Stomach (tissue), 8 donors: ENCODE measurements at regions not wholly inside any gene's neighbourhood (a gene's known extent, or its start where the extent isn't known, plus 50 kb on each side); places are given as distances from the start of the nearest gene placed in this dataset.

Experiments
- DNase-seq, 2 donors: peaks; one replicate each; pipeline versions ENCODE4 v3.0.0 to v3.0.0-alpha.2; 2013 to 2019
- H3K27ac ChIP-seq, 5 donors: fragments of 200-600 bp in 4 of 5; sonication (generic) in 4 of 5; one replicate each; pipeline ENCODE4 v1.5.1; 2013 to 2019; ENCODE audit warnings: mild to moderate bottlenecking in 1 of 5, moderate library complexity in 1 of 5
- H3K27me3 ChIP-seq, 3 donors: fragments of 200-600 bp; sonication (generic); one replicate each; pipeline ENCODE4 v1.5.1; 2017 to 2019; ENCODE audit warnings: mixed run types in 1 of 3
- H3K36me3 ChIP-seq, 4 donors: fragments of 200-600 bp; sonication (generic); 1 replicate in 3 of 4; 2 replicates in 1 of 4; pipeline ENCODE4 v1.5.1; 2016 to 2019
- H3K4me1 ChIP-seq, 4 donors: fragments of 200-600 bp; sonication (generic); one replicate each; pipeline ENCODE4 v1.5.1; 2016 to 2019
- H3K4me3 ChIP-seq, 4 donors: fragments of 200-600 bp; sonication (generic) in 3 of 4; one replicate each; pipeline ENCODE4 v1.5.1; 2016 to 2019; ENCODE audit warnings: mild to moderate bottlenecking in 1 of 4
- H3K9me3 ChIP-seq, 4 donors: fragments of 200-600 bp; sonication (generic); one replicate each; pipeline ENCODE4 v1.5.1; 2016 to 2019
- EP300 ChIP-seq: sonication (generic); formaldehyde crosslinking; IDR thresholded peaks from one replicate; pipeline ENCODE4 v1.6.1; 2017; ENCODE audit warnings: antibody characterized with exemption
- POLR2A ChIP-seq, 4 donors: fragments of 450-650 bp; IDR thresholded peaks; one replicate each; pipeline ENCODE4 v1.6.1; 2016; ENCODE audit warnings: antibody characterized with exemption in 4 of 4, control low read depth in 2 of 4, mild to moderate bottlenecking in 1 of 4, moderate library complexity in 1 of 4
- POLR2AphosphoS5 ChIP-seq, 3 donors: sonication (generic); formaldehyde crosslinking; IDR thresholded peaks; one replicate each; pipeline ENCODE4 v1.6.1; 2016; ENCODE audit warnings: antibody characterized with exemption in 3 of 3
- WGBS, 5 donors: extraction: QIAGEN DNeasy Blood & Tissue Kit in 3 of 5; methylation state at CpG; one replicate each; pipeline versions ENCODE4 v1.1.5 to v1.1.7; 2013 to 2018; 5-methylcytosine and 5-hydroxymethylcytosine counted together
- intact Hi-C: fragments of 100-400 bp; cut with DNase I; formaldehyde crosslinking; loops from one replicate; pipeline ENCODE4 v1.15.1; 2023; ENCODE audit warnings: low total_unique reads
- TF ChIP-seq, protein P1 (sequence below), 7 experiments: fragments of 450-650 bp in 4 of 7; fragments of 200-600 bp in 3 of 7; sonication (generic) in 3 of 7; IDR thresholded peaks; one replicate each; pipeline ENCODE4 v1.5.1; 2016 to 2019; ENCODE audit warnings: antibody characterized with exemption in 7 of 7, control low read depth in 2 of 7, mild to moderate bottlenecking in 1 of 7
- donor health status: healthy with polysubstance abuse.
- donor health status: Bipolar disorder and iron deficiency.
- donor health status: healthy.

DNA sequence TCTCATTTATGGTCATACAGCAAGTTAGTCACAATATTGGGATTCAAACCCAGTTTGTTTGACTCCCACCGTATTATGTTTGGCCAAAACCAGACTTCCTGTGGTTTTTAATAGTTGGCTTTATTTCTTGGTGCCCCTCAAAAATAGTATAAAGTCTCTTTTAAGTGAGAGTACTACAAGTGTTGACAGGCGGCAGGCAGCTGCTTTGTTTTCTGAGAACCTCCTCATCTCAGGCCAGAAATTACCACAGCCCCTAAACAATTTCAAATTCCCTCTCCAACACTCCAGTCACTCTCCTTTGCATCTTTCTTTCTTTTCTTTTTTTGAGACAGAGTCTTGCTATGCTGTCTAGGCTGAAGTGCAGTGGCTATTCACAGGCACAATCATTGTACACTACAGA, 121.5 kb downstream of the POLR2M start:
- intact Hi-C loops: no loop called here
- TF ChIP-seq POLR2A (IDR thresholded peaks at IDR 0.05) (no peak), POLR2AphosphoS5 (IDR thresholded peaks at IDR 0.05) (no peak), EP300 (no peak)
- TF ChIP-seq, protein P1, sequence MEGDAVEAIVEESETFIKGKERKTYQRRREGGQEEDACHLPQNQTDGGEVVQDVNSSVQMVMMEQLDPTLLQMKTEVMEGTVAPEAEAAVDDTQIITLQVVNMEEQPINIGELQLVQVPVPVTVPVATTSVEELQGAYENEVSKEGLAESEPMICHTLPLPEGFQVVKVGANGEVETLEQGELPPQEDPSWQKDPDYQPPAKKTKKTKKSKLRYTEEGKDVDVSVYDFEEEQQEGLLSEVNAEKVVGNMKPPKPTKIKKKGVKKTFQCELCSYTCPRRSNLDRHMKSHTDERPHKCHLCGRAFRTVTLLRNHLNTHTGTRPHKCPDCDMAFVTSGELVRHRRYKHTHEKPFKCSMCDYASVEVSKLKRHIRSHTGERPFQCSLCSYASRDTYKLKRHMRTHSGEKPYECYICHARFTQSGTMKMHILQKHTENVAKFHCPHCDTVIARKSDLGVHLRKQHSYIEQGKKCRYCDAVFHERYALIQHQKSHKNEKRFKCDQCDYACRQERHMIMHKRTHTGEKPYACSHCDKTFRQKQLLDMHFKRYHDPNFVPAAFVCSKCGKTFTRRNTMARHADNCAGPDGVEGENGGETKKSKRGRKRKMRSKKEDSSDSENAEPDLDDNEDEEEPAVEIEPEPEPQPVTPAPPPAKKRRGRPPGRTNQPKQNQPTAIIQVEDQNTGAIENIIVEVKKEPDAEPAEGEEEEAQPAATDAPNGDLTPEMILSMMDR (IDR thresholded peaks at IDR 0.05): no peak
- Histone ChIP-seq H3K27me3 (peaks cover 0 to 3% (median 0%) of the 10 kb centered on the region in 3 donors), H3K36me3 (no peaks in the 10 kb centered on the region), H3K9me3 (no peaks in the 10 kb centered on the region), H3K27ac (no peak overlapping the region), H3K4me1 (no peaks in the 10 kb centered on the region), H3K4me3 (no peak overlapping the region)
- 82 to 89% (median 87%) methylated on average over 2 of the region's 2 CpGs for WGBS, 5 donors
- no peak for DNase-seq

DNA sequence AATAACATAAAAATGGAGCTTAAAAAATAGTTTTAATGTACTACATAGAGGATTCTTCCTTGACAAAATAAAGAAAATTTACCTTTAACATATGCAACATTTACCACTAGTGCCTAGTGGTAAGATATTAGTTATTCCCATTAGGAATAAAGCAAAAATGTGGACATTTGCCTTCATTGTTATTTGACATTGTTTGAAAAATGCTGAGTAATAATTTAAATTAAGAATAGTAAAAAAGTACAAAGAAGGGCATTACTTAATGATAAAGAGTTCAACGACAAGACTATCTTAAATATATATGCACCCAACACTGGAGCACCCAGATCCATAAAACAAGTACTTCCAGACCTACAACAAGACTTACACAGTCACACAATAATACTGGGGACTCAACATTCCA, 125.7 kb downstream of the POLR2M start:
- no peak for DNase-seq
- Histone ChIP-seq H3K4me1 (no peaks in the 10 kb centered on the region), H3K4me3 (no peak overlapping the region), H3K27me3 (peaks cover 0 to 3% (median 0%) of the 10 kb centered on the region in 3 donors), H3K27ac (no peak overlapping the region), H3K9me3 (peaks cover 0 to 10% (median 5%) of the 10 kb centered on the region in 4 donors), H3K36me3 (no peaks in the 10 kb centered on the region)
- intact Hi-C loops: no loop called here
- TF ChIP-seq, protein P1 (IDR thresholded peaks at IDR 0.05): no peak
- TF ChIP-seq POLR2AphosphoS5 (IDR thresholded peaks at IDR 0.05) (no peak), EP300 (no peak), POLR2A (IDR thresholded peaks at IDR 0.05) (no peak)
- WGBS, 5 donors: 73 to 94% (median 76%) methylated on average over 1 of the region's 1 CpG

DNA sequence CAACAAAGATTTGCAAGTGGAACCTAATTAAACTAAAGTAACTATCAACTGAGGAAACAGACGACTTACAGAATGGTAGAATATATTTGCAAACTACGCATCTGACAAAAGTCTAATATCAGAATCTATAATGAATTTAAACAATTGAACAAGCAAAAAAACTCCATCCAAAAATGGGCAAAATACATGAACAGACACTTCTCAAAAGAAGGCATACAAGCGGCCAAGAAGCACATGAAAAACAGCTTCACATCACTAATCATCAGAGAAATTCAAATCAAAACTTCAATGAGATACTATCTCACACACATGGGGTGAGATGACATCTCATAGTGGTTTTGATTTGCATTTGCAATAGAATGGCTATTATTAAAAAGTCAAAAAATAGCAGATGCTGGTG, 128.6 kb downstream of the POLR2M start:
- no peaks in the 10 kb centered on the region for H3K27me3 ChIP-seq
- 86 to 95% (median 91%) methylated on average over 3 of the region's 3 CpGs for WGBS, 5 donors
- intact Hi-C loops: no loop called here
- no peak overlapping the region for H3K4me3 ChIP-seq
- H3K36me3 ChIP-seq: no peaks in the 10 kb centered on the region
- H3K27ac ChIP-seq: no peak overlapping the region
- H3K9me3 ChIP-seq: peaks cover 0 to 10% (median 5%) of the 10 kb centered on the region in 4 donors
- no peaks in the 10 kb centered on the region for H3K4me1 ChIP-seq
- no peak for DNase-seq
- TF ChIP-seq EP300: no peak

DNA sequence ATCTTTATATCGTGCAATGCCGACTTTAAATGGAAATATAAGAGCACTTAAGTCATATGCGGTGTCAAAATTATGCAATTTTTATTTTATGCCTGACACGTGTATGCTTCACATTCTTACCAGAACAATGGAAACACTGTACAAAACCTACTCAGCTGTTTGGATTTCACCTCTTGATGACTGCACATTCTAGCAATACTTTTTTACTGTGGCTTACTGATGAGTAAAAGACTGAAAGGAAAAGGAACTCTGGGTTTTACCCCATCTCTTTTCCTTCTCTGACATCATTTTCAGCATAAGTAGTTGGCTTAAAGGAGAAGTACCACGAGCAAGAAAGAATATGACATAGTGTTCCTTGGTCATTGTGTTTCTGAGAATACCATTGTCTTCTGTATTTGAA, 142.8 kb downstream of the POLR2M start:
- WGBS, 5 donors: 82 to 86% (median 83%) methylated on average over 5 of the region's 5 CpGs

DNA sequence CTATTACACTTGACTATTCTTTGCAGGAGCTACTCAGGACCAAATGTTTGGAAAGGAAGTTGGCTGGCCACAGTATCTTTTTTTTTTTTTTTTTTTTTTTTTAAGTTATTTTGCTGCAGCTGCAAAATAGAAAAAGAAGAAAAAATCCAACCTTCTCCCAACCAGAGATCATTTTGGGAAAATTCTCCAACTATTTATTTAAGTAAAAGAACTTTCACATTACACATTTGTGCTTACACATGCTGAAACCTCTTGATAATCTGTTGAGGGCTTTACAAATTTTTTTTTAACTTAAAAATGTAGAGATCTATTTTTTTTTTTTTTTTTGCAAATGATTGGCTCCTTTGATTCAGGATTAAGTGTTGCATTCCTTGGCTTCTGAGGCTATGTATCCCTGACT, 148.0 kb downstream of the POLR2M start:
- no peaks in the 10 kb centered on the region for H3K36me3 ChIP-seq
- no peaks in the 10 kb centered on the region for H3K9me3 ChIP-seq
- H3K4me1 ChIP-seq: no peaks in the 10 kb centered on the region
- intact Hi-C loops: no loop called here
- H3K27ac ChIP-seq: no peak overlapping the region
- no peak overlapping the region for H3K4me3 ChIP-seq
- H3K27me3 ChIP-seq: peaks cover 0 to 4% (median 0%) of the 10 kb centered on the region in 3 donors
- DNase-seq: peak in 1 of 2 donors; percentile 6
- TF ChIP-seq POLR2A (IDR thresholded peaks at IDR 0.05): no peak
- no peak for TF ChIP-seq POLR2AphosphoS5 (IDR thresholded peaks at IDR 0.05)
- TF ChIP-seq, protein P1 (IDR thresholded peaks at IDR 0.05): no peak
- no peak for TF ChIP-seq EP300

More for the DNA sequence above, 142.8 kb downstream of the POLR2M start:
- no peak overlapping the region for H3K4me3 ChIP-seq
- no peak for DNase-seq
- TF ChIP-seq, protein P1 (IDR thresholded peaks at IDR 0.05): no peak
- TF ChIP-seq EP300 (no peak), POLR2A (IDR thresholded peaks at IDR 0.05) (no peak), POLR2AphosphoS5 (IDR thresholded peaks at IDR 0.05) (no peak)
- no peaks in the 10 kb centered on the region for H3K4me1 ChIP-seq
- no peak overlapping the region for H3K27ac ChIP-seq
- no peaks in the 10 kb centered on the region for H3K9me3 ChIP-seq
- intact Hi-C loops: no loop called here
- no peaks in the 10 kb centered on the region for H3K36me3 ChIP-seq
- peaks cover 0 to 4% (median 0%) of the 10 kb centered on the region in 3 donors for H3K27me3 ChIP-seq
